ENCODE measurements at regions not wholly inside any gene's neighbourhood (a gene's known extent, or its start where the extent isn't known, plus 50 kb on each side); places are given as distances from the start of the nearest gene placed in this dataset.

GRCh38 chr2:128646091-128646490 is 327.4 kb upstream of the HS6ST1 start:
- DNase-seq (ENCODE audit: low read depth, low spot score) = no peak
- Histone ChIP-seq H3K9me3 (ENCODE audit: control insufficient read depth, insufficient read depth, low read length) (no peaks in the 10 kb centered on the region; the same call in 1 of the 2 replicates), H3K27me3 (ENCODE audit: control insufficient read depth, insufficient read depth, low read length) (peaks cover 16% of the 10 kb centered on the region), H3K4me3 (ENCODE audit: low read depth, low read length) (no peak overlapping the region), H3K27ac (ENCODE audit: low read depth, low read length) (peak overlapping the region; percentile 21)
- ChIA-PET CTCF (no interaction called here), POLR2A (no interaction called here)
- TF ChIP-seq, protein P1, sequence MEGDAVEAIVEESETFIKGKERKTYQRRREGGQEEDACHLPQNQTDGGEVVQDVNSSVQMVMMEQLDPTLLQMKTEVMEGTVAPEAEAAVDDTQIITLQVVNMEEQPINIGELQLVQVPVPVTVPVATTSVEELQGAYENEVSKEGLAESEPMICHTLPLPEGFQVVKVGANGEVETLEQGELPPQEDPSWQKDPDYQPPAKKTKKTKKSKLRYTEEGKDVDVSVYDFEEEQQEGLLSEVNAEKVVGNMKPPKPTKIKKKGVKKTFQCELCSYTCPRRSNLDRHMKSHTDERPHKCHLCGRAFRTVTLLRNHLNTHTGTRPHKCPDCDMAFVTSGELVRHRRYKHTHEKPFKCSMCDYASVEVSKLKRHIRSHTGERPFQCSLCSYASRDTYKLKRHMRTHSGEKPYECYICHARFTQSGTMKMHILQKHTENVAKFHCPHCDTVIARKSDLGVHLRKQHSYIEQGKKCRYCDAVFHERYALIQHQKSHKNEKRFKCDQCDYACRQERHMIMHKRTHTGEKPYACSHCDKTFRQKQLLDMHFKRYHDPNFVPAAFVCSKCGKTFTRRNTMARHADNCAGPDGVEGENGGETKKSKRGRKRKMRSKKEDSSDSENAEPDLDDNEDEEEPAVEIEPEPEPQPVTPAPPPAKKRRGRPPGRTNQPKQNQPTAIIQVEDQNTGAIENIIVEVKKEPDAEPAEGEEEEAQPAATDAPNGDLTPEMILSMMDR (IDR thresholded peaks at IDR 0.05; ENCODE audit: low read depth, low read length) = no peak

- CTCF ChIA-PET = no interaction called here
- H3K4me3 ChIP-seq (ENCODE audit: low read depth, low read length) = no peak overlapping the region
- POLR2A ChIA-PET = no interaction called here
- no peaks in the 10 kb centered on the region; the same call in 1 of the 2 replicates for H3K9me3 ChIP-seq (ENCODE audit: control insufficient read depth, insufficient read depth, low read length)
- no peak overlapping the region for H3K27ac ChIP-seq (ENCODE audit: low read depth, low read length)
- no peak for DNase-seq (ENCODE audit: low read depth, low spot score)
- peaks cover 14% of the 10 kb centered on the region for H3K27me3 ChIP-seq (ENCODE audit: control insufficient read depth, insufficient read depth, low read length)
- TF ChIP-seq, protein P1 (IDR thresholded peaks at IDR 0.05; ENCODE audit: low read depth, low read length) = no peak
Observed at GRCh38 chr2:128646691-128647090, 328.0 kb upstream of the HS6ST1 start.

DNA sequence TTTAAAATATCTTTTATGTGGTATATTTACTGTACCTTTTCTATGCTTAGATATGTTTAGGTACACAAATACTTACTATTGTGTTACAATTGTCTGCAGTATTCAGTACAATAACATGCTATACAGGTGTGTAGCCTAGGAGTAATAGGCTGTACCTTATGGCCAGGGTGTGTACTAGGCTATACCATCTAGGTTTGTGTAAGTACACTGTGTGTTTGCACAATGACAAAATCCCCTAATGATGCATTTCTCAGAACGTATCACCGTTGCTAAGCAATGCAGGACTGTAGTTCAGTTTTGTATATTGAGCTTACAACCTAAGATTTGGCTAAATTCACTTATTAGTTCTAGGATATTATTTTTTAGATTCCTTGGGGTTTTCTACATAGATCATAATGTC is 332.3 kb upstream of the HS6ST1 start:
- Histone ChIP-seq H3K4me3 (ENCODE audit: low read depth, low read length) (no peak overlapping the region), H3K27ac (ENCODE audit: low read depth, low read length) (no peak overlapping the region), H3K27me3 (ENCODE audit: control insufficient read depth, insufficient read depth, low read length) (peaks cover 10% of the 10 kb centered on the region), H3K9me3 (ENCODE audit: control insufficient read depth, insufficient read depth, low read length) (no peaks in the 10 kb centered on the region; the same call in 1 of the 2 replicates)
- ChIA-PET POLR2A (no interaction called here), CTCF (no interaction called here)
- TF ChIP-seq, protein P1 (IDR thresholded peaks at IDR 0.05; ENCODE audit: low read depth, low read length) = no peak
- no peak for DNase-seq (ENCODE audit: low read depth, low spot score)

DNA sequence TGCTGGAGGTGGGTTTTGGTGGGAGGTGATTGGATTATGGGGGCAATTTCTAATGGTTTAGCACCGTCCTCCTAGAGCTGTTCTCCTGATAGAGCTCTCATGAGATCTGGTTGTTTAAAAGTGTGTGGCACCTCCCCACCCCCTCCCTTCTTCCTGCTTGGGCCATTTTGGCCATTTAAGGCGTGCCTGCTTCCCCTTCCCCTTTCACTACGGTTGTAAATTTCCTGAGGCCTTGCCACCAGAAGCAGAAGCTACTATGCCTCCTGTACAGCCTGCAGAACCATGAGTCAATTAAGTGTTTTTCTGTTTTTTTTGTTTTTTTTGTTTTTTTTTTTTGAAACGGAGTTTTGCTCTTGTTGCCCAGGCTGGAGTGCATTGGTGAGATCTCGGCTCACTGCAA is 335.7 kb upstream of the HS6ST1 start:
- Histone ChIP-seq H3K27ac (ENCODE audit: low read depth, low read length) (no peak overlapping the region), H3K9me3 (ENCODE audit: control insufficient read depth, insufficient read depth, low read length) (0 out of 2 replicates have a peak, but pooled peaks cover 2% of the 10 kb centered on the region), H3K4me3 (ENCODE audit: low read depth, low read length) (no peak overlapping the region), H3K27me3 (ENCODE audit: control insufficient read depth, insufficient read depth, low read length) (peaks cover 10% of the 10 kb centered on the region)
- ChIA-PET POLR2A (interaction anchor here (0.6 kb wide), 1 partner anchor 118 kb away, joined by 3 read pairs; no protein-coding TSS in a partner anchor), CTCF (no interaction called here)
- TF ChIP-seq, protein P1 (IDR thresholded peaks at IDR 0.05; ENCODE audit: low read depth, low read length) = no peak
- DNase-seq (ENCODE audit: low read depth, low spot score) = no peak

DNA sequence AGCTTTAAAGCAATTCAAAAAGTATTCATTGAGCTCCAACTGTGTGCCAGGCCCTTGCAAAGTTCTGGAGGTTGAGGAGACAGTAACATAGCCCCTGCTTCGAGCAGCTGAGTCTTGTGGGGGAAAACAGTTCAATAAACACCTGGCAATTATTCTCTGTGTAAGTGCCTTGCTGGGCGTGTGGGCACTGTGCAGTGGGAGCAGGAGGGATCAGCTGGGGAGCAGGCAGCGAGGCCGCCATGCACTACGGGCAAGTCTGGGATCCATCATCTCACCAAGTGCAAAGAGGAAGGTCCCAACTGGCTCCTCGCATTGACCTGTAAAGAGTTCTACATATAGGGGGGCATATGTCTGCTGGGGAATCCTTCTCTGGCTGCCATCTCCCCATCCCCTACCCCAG is 342.2 kb upstream of the HS6ST1 start:
- Histone ChIP-seq H3K27me3 (ENCODE audit: control insufficient read depth, insufficient read depth, low read length) (peaks cover 28% of the 10 kb centered on the region), H3K9me3 (ENCODE audit: control insufficient read depth, insufficient read depth, low read length) (peaks cover 2% of the 10 kb centered on the region; the same call in 1 of the 2 replicates), H3K27ac (ENCODE audit: low read depth, low read length) (no peak overlapping the region), H3K4me3 (ENCODE audit: low read depth, low read length) (no peak overlapping the region)
- POLR2A ChIA-PET = no interaction called here
- TF ChIP-seq, protein P1 (IDR thresholded peaks at IDR 0.05; ENCODE audit: low read depth, low read length) = no peak
- CTCF ChIA-PET = no interaction called here
- DNase-seq (ENCODE audit: low read depth, low spot score) = no peak

All from AG04450 (cell line).